Right ventricle myocardium inferior (tissue), 1 donor: ENCODE measurements at regions not wholly inside any gene's neighbourhood (a gene's known extent, or its start where the extent isn't known, plus 50 kb on each side); places are given as distances from the start of the nearest gene placed in this dataset.
"Not testable (repeated sequence)": the region's sequence is repeated elsewhere in the genome, so short reads cannot be mapped to it uniquely, and the experiment has no call there.

ENCODE experiments used
- ATAC-seq: fragments of 200-7000 bp; cut with Tn5 transposase; one replicate; pipeline ENCODE4 v1.9.1; 2020; ENCODE audit warnings: mild to moderate bottlenecking, moderate library complexity
- DNase-seq: peaks from one replicate; pipeline ENCODE4 v3.0.0; 2021; ENCODE audit errors: missing footprints
- intact Hi-C: fragments of 100-400 bp; cut with DNase I; formaldehyde crosslinking; loops from one replicate; pipeline ENCODE4 v1.11.0; 2022
- donor health status: DM: no; HTN: yes; CAD: no; lungs with severe emphysema.

DNA sequence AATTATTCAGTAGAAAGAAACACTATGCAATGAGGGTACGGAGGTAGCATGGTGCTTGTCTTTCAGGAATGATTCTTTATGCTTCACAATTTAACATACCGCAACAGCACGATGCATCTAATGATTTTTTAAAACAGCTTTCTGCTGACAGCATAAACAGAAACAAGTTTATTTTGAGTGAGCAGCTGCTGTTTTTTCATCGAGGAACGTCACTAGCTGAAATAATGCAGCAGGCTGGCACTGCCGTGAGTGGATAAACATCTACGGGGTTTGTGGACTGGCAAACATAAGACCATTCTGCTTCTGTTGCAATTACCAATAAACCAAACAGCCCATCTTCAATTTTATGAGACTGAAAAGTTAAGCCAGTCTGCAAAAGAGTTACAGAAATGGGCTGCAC lies 871.8 kb downstream of the RPS29 start:
- intact Hi-C loops = no loop called here
- DNase-seq (no peak), ATAC-seq (no peak)

DNA sequence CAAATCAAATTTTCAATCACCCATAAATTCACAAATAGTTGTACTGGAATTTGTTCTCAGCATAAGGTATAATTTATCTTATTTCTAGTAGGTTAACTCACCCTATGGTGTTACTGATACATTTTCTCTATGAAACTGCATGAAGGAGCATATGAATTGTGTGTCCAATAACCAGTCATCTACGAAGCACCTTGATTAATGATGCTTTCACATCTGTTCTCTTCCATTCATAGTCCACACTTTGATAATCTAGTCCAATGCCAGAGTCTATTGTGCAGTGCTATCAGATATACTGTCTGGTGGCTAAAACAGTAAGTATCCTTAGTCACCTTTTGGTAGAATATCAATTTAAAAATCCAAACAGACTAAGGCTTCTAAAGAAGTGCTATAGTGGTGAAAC lies 876.0 kb downstream of the RPS29 start:
- ATAC-seq (no peak), DNase-seq (no peak)
- intact Hi-C loops = no loop called here

DNA sequence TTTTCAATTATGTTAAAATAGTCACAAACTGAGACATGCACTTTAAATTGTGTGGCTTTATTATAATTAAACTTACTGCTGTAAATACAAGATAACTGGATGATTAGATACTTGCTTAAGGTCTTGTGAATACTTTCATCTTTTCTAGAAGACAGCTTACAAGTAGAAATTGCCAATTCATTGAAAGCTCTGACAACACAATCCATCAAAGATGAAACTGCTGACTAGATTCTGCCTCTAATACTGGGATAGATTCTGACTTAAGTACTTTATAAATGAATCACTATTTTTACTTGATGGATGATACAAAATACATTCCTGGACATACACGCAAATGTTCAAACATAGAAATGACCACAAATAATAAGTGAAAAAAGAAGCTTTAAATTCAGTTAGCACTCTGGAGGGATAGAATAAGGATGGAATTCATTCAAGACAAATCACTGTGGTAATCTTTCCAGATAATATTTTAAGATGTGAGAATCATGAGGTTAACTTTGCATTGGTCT lies 876.8 kb downstream of the RPS29 start:
- intact Hi-C loops = no loop called here
- ATAC-seq (no peak), DNase-seq (no peak)

DNA sequence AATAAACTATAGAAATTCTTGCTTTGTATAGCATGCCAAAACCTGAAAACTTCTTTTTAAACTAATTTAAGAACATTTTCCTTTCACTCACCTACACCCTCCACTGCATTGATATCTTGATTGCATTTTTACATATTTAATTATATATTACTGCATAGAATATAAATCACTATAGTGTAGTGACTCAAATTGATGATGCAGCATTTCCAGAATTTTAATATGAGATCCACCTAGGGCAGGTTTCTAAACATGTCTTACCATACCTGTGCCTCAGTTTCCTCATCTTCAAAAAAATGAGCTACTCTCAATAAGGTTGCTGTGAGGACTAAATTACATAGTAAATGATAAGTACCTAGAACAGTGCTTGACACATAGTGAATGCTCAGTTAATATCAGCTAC lies 881.5 kb downstream of the RPS29 start:
- intact Hi-C loops = no loop called here
- DNase-seq (no peak), ATAC-seq (no peak)

DNA sequence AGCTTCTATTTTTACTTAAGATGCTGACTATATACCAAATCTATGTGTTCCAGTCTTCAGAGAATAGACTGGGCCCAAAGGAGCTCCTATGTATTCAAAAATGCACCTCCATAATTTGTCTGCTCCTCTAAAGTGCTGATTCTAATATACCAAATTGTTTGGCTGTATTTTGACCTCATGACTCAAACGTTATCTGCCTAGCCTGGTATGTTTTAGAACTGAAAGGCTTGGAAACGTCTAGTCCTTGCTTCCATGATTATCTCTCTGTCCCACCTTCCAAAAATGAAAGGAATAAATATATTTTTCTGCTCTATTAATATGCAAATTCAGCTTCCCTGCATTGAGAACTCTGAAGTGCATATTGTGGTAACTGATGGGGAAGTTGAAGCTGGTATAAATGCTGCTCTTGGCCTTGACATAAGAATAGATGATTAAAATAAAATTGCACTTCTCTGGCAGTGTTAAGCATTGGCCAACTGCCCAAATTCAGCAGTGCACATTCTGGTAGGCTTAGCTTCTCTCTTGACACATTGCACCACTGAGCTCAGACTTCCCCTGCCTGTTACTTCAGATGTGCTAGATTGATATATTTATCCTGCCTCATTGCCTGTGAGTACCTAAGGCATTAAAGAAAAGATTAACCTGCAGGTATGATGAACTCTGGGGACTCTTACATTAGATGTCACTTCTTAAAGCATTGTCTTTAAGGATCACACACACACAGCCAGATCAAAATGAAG lies 882.3 kb downstream of the RPS29 start:
- peak; percentile 77 for ATAC-seq
- no peak for DNase-seq
- intact Hi-C loops = no loop called here

DNA sequence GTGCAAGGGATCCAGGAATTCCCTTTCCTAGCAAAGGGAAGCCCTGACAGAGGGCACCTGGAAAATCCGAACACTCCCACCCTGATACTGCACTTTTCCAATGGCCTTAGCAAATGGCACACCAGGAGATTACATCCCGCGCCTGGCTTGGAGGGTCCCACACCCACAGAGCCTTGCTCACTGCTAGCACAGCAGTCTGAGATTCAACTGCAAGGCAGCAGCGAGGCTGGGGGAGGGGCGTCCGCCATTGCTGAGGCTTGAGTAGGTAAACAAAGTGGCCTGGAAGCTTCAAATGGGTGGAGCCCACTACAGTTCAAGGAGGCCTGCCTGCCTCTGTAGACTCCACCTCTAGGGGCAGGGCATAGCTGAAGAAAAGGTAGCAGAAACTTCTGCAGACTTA lies 888.8 kb downstream of the RPS29 start:
- DNase-seq, ATAC-seq, intact Hi-C loops: not testable (repeated sequence)

DNA sequence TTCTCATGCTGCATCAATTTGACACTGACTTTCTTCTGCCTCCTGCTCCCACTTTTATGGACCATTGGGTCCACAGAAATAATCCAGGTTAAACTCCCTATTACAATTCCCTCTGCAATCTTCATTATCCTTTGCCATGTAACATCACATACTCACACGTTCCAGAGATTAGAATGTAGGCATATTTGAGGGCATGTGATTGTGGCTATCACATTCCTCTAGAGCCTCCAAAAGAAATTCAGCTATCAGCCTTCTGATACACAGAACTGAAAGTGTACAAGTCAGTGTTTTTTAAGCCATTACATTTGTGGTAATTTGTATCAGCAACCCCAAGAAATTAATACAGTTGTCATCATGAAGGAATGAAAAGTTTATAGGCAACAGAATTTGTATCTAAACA lies 892.4 kb downstream of the RPS29 start:
- DNase-seq (no peak), ATAC-seq (no peak)
- intact Hi-C loops = no loop called here

DNA sequence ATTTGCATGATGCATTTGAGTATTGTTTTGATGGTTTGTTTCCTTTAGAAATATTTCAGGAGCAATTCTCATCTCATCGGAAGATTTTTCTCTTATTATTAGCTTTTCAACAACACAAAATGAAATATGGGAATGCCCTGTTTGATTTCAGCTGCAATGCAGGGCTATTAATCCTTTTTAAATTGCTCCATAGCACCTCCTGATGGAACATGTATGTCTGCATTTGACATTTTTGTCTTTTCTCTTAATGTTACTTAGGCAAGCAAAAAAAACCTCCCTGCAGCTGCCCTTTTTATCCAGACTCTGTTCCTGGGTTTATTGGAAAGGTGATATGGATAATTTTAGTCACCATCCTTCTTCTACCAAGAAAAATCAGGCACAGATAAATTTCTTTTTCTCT lies 895.8 kb downstream of the RPS29 start:
- ATAC-seq = no peak
- no peak for DNase-seq
- intact Hi-C loops = no loop called here

DNA sequence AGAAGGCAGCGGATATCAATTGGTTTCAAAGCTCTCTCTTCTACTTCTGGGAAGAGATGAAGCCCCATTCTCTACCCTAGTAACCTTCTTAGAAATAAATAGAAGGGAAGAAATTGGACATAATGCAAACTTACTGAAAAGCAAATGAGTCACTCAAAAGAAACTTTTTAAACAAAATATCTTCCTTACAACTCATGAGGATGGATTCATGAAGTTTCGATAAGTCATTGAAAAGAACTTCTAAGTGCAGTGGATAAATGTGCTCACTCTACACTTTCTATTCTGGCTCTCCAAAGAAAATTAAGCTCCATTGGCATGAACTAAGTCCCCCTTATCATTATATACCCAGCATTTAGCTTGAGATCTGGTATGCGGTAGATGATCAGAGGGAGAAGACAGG lies 899.5 kb downstream of the RPS29 start:
- no peak for ATAC-seq
- DNase-seq = no peak
- intact Hi-C loops = no loop called here

DNA sequence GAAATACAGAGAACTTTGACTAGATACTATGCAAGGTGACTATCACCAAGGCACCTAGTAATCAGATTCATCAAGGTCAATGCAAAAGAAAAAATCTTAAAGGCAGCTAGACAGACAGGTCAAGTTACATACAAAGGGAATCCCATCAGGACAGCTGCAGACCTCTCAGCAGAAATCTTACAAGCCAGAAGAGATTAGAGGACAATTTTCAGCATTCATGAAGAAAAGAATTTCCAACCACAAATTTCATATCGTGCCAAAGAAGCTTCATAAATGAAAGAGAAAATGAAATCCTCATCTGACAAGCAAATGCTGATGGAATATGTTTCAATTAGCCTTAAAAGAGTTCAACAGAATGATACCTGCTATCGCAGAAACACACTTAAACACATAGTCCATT lies 913.7 kb downstream of the RPS29 start:
- DNase-seq = no peak
- intact Hi-C loops = no loop called here

DNA sequence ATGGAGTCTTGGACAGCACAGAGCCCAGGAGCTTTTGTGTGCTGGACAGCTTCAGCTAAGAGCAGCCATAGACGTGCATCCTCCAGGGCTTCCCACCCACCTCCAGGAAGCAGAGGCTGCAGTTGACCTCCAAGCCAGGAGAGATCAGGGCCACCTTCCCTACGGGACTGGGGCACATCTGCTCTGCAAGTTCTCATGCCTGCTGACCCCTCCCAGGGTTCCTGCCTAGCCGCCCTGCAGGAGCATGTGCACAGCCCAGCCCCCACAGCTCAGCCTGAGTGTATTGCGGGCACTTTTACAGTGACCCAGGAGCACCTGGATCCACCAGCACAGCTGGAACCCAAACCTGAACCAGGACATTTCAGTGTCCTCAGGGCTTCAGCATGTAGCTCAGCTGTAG lies 915.2 kb downstream of the RPS29 start:
- intact Hi-C loops = no loop called here
- DNase-seq (peak; percentile 49), ATAC-seq (no peak)

More for the DNA sequence above, 913.7 kb downstream of the RPS29 start:
- ATAC-seq = no peak

DNA sequence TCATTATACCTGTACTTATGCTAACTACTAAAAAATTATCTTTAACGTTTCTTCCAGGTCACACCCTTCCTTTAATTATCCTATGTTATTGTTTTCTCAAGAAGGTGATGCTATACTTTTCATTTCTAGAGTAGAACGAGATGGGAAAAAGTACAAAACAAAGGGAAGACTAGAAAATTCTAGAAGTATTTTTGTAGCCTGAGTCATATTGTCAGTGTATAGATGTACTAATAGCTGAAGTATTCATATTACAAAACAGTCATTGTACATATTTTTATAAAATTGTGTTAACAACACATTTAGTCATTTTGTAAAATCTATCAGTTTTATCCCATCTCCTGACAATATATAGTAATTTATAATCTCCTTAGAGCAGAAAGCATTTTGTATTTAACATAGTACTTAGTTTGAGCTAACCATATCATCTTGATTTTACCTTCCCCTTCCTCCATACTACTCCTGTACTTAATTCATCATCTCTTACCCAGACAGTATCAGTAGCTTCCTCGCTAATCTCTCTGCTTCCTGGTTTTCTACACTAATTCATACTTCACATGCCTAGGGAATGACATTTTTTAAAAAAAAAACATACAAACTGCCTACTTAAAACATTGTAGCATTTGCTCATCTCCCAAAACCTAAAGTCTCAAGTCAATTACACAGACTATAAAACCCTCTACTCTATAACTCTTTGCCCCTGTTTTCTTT lies 920.9 kb downstream of the RPS29 start:
- ATAC-seq (no peak), DNase-seq (no peak)
- intact Hi-C loops = no loop called here

DNA sequence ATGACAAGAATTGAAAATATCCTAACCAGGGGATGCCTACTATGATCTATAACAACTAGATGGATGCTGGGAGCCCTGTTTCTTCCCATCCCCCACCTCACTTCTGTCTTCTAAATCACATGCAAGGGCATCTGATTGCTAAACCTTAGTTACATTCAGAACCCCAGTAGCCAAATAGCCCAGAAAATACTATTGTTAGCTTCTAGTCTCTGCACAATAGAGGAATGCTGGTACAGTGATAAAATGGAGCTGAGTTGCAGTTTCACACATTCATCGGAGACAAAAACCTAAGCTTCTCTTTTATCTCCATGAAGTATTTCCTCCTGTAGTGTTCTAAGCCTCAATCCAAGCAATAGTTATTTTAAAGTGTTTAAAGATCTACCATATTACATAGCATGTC lies 942.9 kb downstream of the RPS29 start:
- DNase-seq (no peak), ATAC-seq (no peak)
- intact Hi-C loops = no loop called here

DNA sequence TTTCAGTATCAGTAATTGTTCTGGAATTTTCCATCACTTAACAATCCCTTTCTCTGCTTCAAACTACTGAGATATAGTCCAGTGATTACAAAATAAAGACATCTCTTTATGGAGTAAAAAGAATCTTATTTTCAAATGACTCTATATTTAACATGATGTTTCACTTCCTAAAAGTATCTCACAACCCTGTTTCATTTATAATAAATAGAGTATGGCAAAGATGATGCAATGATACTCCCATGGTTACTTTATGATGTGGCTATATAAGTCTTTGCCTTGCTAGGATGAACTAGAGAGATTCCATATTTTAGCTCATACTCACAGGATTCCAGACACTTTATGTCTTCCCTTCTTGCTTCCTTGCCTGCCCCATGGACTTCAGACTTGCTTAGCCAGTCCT lies 953.5 kb upstream of the MDGA2 start:
- ATAC-seq (no peak), DNase-seq (no peak)
- intact Hi-C loops = no loop called here

DNA sequence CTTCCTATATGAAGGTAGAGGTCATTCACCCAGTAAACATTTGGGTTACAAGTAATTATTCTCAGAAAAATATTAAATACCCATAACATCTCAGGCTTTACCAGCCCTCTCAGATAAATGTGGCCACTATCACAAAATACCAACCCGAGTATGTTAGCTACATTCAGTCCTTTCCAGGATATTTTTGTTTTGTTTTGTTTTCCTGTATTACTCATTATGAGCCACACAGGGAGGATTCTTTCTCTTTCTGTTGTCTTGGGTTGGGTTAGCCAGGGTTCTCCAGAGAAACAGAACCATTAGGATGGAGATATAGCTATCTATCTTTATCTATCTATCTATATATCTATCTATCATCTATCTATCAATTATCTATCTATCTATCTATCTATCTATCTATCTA lies 947.6 kb upstream of the MDGA2 start:
- no peak for DNase-seq
- intact Hi-C loops = no loop called here
- ATAC-seq = no peak

DNA sequence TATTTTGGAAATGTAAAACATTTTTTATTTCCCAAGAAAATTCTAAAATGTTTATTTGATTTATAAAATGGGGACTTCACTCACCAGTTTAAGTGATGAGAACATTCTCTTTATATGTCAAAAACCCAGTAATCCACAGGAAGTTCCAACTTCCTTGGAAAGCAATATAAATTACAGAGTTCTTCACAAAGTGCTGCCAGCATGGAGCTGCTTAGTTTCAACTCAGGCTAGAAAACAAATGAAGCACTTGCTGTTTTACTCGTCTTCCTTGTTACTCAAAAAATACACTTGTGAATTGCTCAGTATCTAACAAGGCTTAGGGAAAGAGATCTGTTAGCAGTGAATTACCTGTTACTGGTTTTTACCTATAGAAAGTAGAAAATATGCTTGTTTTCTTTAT lies 942.7 kb upstream of the MDGA2 start:
- intact Hi-C loops = no loop called here
- DNase-seq = no peak
- no peak for ATAC-seq

DNA sequence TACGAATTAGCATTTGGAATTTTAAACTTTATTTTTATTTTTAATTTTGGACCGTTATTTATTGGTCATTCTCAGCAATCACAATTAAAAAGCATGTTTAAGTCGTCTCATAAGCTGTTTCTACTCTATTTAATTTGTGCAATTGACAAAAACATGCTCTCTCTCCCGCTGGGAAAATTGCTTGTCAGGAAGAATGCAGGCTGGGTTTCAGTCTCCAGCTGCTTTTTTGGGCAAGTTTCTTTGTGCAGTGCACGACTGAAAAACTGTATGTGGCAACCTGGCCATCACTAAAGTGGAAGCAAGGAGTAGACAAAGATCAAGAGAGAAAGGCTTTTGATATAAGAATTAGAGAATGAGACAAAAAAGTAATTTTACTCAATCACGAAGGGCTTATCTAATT lies 941.5 kb upstream of the MDGA2 start:
- DNase-seq = no peak
- no peak for ATAC-seq
- intact Hi-C loops = no loop called here

DNA sequence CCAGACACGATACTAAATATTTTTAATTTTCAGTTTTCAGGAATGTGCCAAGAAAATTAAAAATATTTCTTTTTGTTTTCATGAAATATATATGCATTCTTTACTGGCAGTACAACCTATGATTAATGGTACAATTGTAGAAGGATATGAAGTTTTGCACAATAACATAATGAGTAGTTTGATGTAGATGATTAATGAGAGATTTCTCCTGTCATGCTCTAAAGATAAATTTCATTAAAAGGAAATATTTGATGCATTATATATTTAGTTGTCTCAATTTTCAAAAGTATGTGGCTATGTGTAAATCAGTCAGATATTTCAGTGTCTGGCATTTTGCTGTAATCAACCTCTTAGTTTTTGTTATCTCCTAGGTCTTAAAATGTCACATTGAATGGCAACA lies 940.2 kb upstream of the MDGA2 start:
- no peak for ATAC-seq
- DNase-seq = no peak
- intact Hi-C loops = no loop called here

DNA sequence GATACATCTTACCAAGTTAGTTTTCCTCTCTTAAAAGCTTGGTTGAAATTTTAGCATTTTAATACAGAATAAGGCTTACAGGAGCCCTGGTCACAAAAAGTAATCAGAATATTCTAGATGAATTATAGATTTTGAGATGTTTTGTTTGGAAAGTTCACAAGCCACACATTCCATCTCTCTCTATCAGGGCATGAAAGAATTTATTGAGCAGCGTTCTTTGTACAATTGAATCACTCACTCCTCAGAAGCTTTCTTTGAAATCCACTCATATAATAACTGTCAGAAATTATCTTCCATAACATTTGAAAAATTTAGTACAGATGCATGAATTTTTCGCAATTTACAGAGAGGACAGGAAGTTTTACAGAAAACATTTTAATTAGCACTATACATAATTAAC lies 938.6 kb upstream of the MDGA2 start:
- ATAC-seq (no peak), DNase-seq (no peak)
- intact Hi-C loops = no loop called here

DNA sequence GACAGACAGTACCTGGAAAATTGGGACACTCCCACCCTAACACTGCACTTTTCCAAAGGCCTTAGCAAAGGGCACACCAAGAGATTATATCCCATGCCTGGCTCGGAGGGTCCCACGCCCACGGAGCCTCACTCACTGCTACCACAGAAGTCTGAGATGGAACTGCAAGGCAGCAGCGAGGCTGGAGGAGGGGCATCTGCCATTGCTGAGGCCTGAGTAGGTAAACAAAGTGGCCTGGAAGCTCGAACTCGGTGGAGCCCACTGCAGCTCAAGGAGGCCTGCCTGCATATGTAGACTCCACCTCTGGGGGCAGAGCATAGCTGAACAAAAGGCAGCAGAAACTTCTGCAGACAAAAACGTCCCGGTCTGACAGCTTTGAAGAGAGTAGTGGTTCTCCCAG lies 931.6 kb upstream of the MDGA2 start:
- intact Hi-C loops, ATAC-seq, DNase-seq: not testable (repeated sequence)

DNA sequence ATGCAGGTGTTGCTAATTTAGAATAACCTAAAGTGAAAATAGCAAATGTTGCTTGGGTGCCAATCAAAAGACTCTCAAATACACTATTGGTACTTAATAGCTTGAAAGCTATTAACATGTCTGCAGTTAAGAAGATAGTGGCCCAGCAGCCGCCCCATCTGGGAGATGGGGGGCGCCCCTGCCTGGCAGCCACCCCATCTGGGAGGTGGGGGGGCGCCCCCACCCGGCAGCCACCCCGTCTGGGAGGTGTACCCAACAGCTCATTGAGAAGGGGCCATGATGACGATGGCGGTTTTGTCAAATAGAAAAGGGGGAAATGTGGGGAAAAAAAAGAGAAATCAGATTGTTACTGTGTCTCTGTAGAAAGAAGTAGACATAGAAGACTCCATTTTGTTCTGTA lies 923.1 kb upstream of the MDGA2 start:
- intact Hi-C loops = no loop called here
- ATAC-seq (no peak), DNase-seq (no peak)
